Inflammatory macrophage treated with lipopolysaccharide for 4 hours (primary cell): ENCODE measurements at regions not wholly inside any gene's neighbourhood (a gene's known extent, or its start where the extent isn't known, plus 50 kb on each side); places are given as distances from the start of the nearest gene placed in this dataset.

ENCODE experiments used
- DNase-seq: peaks from one replicate; pipeline ENCODE4 v3.0.0-alpha.2; 2020

DNA sequence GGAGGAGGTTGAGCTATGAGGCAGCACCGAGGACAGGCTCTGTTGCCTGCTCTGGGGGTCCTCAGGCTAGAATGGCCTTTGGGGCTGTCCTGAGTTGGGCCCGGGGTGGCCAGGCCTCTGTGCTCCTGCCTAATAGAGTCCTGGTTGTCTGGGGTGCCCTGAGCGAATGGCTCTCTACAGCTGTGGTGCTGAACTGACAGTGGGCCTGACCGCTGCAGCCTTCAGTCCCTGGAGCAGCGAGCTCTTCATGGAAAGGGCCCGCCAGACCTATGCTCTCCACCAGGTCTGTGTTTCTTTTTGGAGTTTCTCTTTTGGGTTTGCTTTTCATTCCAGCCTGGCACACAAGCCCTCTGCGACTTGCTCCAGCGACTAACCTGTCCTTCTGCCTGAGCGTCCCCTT lies 679.0 kb upstream of the RAB6C start:
- no peak for DNase-seq

DNA sequence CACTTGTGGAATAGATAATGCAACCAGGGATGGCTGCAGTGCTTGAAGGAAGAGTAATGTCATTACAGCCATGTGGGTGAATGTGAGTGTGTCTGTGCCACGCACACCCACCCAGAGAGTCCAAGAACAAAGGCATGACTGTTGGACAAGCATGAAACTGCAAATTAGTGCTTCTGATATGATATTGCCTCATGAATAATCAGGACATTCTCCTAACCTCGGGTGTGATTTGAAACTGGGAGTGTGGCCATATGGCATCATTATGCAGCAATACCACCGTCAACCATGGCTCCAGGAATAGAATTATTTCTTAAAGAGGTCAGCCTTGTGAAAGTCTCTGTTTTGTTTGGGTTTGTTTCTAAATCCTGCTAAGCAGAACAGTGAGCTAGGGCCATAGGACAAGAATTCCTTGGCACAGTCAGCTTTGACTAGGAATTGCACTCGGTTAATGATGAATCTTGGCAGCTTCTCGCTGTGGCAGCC lies 678.0 kb upstream of the RAB6C start:
- no peak for DNase-seq

DNA sequence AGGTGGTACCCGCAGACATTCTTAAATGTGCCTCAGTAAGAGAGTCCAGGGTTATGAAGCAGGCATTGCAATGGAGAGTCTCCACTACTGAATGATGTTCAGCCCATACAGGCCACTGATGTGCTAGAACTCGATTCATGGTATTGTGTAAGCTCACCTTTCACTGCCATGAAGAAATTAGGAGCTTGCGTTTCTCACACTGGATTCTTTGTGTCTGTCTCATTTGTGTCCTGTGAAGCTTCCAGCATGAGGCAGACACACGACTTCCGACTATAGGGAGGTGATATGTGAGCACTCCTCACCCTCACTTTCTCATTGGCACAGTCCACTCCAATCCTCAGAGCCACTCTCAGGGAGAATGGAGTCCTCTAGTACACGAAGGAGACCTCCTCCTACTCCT lies 677.4 kb upstream of the RAB6C start:
- DNase-seq: no peak

DNA sequence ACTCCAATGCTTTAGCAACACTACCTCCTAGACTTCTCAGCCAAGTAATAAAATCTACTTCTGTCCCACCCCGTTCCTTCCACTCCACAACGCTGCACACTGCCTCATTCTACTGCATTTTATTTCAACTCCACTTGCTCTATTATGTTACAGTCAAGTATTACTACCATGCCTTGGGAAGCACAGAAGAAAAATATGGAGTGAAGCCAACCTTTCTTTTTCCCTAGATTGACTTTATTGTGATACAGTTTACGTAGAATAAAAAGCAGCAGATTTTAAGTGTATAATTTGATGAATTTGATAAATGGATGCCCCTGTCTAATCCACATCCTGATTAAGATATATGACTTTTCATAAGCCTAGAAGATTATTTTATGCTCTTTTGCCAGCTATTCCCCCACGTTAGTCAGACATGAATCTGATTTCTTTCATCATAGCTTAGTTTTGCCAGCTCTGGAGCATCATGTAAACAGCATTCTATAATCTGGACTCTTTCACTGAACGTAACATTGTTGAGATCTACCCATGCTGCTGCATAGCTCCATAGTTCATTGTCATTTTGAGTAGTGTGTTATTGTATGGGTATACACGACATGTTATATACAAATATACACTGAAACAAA lies 676.8 kb upstream of the RAB6C start:
- DNase-seq: no peak

- DNase-seq: no peak
Observed at GRCh38 chr2:129314120-129314519, 665.3 kb upstream of the RAB6C start.

DNA sequence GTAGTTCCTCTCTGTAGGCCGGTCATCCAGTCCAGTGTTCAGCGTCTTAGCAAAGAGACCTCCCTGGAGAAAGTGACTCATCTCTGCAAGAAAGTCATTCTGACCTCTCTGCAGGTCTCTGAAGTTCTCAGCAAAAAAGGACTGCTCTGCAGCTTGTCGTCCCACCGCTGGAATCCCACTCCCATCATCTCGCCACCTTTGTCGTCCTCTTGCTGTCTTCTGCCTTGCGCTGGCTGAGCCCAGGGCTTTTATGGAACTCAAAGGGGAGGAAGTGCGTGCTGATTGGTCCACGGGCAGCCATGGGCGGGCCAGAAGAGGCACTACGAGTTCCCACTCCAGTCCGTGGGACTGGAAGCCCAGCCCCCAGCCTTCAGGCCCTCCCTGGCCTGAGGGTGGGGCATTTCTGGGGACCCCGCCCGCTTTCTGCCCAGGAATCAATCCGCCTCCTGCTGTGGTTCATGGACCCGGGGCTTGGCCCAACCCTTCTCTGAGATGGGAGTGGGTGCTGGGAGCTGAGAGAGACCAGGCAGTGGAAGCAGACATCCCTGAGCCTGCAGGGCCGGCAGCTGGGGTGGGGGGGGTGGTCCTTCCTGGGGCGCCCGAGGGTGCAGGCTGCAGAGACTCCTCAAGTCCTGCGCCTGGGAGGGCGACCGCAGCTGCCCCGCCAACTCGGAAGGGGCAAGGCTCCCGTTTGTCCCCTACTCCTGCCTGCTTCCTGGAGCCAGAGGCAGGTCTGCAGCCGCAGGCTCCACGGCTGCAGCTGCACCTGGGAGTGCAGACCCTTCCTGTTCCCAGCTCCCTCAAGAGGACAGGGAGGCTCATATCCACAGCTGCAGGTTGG lies 660.7 kb upstream of the RAB6C start:
- no peak for DNase-seq

- DNase-seq: no peak
Observed at GRCh38 chr2:129319422-129319717, 660.1 kb upstream of the RAB6C start.

- DNase-seq: no peak
Observed at GRCh38 chr2:129320288-129320687, 659.2 kb upstream of the RAB6C start.

- DNase-seq: no peak
Observed at GRCh38 chr2:129324349-129324748, 655.1 kb upstream of the RAB6C start.

DNA sequence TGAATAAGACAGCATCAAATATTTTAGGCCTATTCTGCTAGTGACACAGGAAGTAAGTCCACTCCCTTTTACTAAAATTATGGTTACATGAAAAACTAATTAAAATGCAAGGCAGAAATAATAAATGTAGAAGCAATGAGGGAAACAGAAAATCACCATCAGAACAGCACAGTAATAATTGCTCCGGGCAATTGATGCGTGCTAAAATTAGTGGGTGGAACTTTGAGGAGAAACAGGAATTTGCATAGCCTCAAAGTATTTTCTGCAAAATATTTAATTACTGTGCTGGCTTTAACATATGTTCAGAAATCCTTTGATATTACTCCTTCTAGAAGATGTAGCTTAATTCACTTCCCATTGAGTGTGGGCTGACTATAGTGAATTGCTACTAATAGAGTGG lies 654.3 kb upstream of the RAB6C start:
- no peak for DNase-seq

DNA sequence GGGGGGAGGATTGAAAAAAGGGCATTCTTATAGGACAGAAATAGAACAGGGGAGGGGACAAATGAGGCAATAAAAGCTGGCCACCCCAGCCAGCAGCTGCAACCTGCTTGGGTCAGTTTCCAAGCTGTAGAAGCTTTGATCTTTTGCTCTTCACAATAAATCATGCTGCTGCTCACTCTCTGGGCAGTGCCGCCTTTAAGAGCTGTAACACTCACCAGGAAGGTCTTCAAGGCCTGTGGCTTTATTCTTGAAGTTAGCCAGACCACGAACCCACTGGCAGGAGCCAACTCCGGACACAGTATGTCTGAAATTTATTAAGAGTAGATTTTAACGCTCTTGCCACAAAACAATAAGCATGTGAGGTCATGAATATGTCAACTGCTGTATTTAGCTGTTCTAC lies 649.9 kb upstream of the RAB6C start:
- no peak for DNase-seq

DNA sequence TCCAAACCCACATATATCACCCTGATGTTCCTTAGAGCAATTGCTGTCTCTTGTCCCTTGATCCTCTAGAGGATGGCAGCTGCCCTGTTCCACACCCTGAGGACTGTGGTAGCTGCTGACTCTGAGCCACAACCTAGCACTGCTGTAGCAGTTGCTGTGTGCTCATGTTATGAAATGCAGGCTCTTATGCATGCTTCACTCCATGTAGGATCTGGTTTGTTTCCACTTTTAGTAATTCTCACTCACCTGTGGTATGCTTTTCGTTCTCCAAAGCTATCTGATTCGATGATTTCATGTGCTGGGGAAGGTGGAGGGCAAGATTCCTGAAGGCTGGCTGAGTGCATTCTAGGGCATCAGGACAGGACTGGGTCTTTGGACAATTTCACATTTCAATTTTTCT lies 649.0 kb upstream of the RAB6C start:
- no peak for DNase-seq

DNA sequence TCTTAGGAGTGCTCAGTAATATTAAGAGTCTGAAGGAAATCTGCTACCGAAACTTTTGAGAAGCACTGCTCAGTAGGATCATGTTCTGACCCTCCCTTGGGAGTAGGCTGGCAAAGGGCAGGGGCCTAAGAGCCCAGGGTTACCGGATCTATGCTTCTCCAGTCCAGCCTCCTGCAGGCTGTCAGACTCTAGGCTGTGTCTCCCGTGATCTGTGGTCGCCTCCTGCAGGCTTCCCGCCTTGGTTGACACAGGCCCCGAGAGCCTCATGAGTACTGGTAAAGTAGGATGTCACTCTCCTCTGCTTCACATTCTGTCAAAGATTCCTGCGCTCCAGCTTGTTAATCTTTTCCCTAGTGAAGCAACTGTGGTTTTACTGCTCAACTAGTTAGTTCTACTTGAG lies 647.8 kb upstream of the RAB6C start:
- DNase-seq: no peak

GRCh38 chr2:129334128-129334527 lies 645.3 kb upstream of the RAB6C start:
- DNase-seq: no peak

DNA sequence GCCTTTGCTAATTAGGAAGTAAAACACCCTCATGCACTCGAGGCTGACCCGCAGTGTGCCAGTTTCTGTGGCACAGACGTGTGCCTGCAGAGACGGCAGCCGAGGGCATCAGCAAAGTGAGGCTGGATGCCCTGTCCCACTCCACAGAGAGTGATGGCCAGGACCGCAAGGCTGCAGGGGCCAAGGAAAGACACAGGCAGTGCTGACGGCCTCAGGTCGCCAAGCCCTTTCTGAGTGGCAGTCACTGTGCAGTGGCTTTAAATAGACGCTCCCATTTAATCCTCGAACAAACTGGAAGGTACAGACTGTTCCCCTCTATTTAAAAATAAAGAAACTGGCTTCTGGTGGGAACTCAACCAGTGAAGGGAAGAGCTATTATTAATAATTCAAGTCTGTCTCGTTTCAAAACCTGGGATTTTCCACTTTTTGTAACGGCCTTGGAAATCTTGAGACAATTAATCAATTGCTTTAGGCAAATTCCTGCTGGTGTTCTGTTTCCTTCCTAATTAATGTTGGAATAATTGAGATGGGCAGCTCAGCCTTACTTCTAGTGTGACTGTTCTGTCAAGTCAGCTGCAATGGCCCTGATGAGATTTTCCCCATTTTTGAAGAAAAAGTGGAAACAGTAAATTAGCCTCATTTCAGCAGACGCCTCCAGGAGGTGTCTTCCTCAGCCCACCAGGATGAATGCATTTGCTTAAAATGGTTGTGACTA lies 644.6 kb upstream of the RAB6C start:
- DNase-seq: no peak

DNA sequence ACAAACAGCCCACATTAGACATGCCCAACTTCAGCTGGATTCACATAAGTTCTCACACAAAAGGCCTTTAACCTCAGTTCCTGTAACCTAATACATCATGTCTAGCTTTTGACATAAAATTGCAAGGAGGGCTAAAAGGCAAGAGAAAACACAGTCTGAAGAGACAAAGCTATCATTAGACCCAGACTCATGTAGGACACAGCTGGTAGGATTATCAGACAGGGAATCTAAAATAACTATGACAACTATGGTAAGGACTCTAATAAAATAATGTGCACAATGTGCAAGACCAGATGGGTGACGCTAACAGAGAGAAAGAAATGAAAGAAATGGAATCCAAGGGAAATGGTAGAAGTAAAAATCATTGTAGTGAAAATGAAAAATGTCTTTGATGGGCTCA lies 643.2 kb upstream of the RAB6C start:
- no peak for DNase-seq

DNA sequence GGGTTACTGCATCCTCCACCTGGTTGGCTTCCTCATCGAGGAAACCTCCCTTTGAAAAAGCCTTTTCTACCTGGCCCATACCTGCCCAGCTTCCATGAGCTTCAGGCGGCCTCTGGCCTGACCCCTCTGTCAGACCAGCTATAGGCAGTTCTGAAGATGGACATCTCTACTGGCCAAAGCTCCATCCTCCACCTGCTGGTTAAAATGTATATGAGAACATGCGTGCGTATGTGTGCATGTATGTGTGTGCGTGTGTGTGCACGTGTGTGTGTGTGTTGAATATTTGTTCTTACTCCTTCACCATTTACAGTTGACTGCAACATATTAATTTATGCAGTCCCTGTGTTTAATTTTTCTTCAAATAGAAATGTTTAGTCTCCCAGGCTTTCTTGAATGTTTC lies 642.4 kb upstream of the RAB6C start:
- no peak for DNase-seq

DNA sequence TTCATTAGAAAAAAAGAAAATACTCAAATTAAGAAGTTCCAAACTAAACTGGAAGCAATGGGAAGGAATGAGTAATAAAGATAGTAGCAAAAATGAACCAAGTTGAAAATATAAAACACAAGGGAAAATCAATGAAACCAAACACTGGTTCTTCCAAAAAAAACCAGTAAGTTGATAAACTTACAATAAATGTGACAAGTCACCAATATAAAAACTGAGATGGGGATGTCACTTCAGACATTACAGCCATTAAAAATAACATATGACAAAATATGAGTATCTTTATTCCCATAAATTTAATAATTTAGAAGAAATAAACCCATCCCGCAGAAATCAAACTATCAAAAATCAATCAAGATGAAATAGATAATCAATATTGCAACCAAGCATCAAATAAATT lies 633.9 kb upstream of the RAB6C start:
- DNase-seq: no peak

DNA sequence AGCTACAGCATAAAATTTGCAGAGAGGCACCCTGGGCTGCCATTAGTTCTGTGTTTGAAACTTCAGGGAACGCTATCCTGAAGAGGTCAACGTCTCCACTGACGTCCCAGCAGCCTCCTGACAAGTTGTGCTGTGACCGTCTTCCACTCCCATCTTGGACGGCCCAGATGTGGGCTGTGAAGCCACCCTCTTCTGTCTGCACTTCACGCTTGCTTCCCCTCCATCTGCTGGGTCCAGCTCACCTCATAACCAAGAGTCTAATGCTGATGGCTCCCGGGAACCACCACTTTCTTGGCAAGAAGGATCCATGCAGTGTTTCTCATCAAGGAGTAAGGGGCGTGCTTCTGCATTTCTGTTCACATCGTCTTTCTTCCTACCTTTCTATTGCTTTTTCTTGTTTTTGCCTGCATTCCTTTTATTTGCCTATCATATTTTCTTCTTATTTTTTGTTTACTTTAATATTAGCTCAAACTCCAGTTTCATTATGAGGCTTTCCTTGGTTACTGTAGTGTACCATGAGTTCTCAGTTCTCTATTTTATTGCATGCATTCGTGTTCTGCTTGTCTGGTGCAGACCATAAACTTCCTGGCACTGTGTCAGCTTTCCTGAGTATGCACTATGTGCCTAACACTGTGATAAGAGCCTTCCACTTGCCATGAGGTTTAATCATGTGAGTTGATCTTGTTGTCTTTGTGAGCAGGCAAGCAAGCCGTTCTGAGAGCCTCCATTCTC lies 631.8 kb upstream of the RAB6C start:
- no peak for DNase-seq

GRCh38 chr2:129354631-129355030 lies 624.8 kb upstream of the RAB6C start:
- no peak for DNase-seq

DNA sequence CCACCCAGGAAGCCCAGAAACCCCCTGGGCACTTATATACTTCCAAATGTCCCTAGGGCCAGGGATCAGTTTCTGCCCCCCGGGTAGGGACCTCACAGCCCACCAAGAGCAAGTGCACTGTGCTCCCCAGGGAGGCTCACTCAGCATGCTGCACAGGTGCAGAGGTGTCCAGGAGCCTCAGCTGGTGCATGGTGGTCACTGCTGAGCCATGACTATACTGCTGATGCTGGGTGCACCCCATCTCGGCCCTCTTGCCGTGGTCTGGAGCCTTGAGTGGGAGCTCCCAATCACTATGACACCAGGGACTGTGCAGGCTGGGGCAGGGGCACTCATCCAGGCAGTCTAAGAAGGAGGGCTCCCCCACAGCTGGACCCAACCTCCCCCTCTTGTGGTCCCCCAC lies 617.8 kb upstream of the RAB6C start:
- no peak for DNase-seq

GRCh38 chr2:129366263-129366662 lies 613.2 kb upstream of the RAB6C start:
- DNase-seq: no peak

DNA sequence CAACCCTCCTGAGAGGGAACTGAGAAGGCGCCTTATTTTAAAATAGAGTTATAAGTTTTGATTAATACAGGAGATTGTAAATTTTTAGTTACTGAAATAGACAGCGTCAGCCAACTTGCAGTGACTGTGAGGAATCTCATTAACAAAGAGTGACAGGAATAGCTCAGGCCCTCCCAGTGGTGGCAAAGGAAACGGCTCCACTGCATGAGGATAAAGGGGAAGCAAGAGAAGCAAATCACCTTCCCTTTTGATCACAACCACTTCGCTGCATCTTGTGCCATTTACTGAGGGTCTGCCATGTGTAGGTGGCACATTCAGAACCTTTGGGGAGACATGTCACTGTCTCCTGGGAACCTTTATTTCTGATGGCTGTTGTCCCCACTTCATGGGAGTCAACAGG lies 612.4 kb upstream of the RAB6C start:
- no peak for DNase-seq

GRCh38 chr2:129369437-129369836 lies 610.0 kb upstream of the RAB6C start:
- DNase-seq: no peak
